Gastrocnemius medialis (tissue), 4 donors: ENCODE measurements at regions not wholly inside any gene's neighbourhood (a gene's known extent, or its start where the extent isn't known, plus 50 kb on each side); places are given as distances from the start of the nearest gene placed in this dataset.

Source experiments
- POLR2A ChIP-seq, 2 donors: fragments of 450-650 bp; IDR thresholded peaks; one replicate each; pipeline ENCODE4 v1.6.1; 2017; ENCODE audit warnings: antibody characterized with exemption in 2 of 2, mild to moderate bottlenecking in 2 of 2, moderate library complexity in 2 of 2
- TF ChIP-seq, protein P1 (sequence below), 5 experiments: fragments of 450-650 bp in 3 of 5; fragments of 200-600 bp in 2 of 5; sonication (generic) in 2 of 5; IDR thresholded peaks in 4 of 5; conservative IDR thresholded peaks in 1 of 5; 1 replicate in 4 of 5; 2 replicates in 1 of 5; pipeline ENCODE4 v1.5.1; 2016 to 2019; ENCODE audit warnings: antibody characterized with exemption in 5 of 5, mild to moderate bottlenecking in 3 of 5, moderate library complexity in 3 of 5

DNA sequence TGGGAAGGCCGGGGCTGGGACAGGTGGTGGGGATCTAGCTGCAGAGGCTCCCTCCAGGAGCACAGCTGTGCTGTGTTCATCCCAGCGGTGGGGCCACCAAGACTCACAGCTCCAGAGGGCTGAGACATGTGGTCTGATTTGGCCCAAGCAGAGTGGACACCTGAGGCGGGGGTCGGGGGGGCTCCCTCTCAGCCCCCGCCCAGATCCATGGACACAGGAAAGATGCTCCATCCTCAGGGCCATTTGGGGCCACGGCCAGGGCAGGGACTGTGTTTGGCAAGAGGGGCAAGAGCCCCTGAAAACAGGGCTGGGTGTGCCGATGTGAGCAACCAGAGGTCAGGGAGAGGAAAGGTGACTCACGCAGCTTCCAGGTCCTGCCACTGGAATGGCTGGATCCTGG is 219.4 kb downstream of the BRD1 start:
- TF ChIP-seq, protein P1, sequence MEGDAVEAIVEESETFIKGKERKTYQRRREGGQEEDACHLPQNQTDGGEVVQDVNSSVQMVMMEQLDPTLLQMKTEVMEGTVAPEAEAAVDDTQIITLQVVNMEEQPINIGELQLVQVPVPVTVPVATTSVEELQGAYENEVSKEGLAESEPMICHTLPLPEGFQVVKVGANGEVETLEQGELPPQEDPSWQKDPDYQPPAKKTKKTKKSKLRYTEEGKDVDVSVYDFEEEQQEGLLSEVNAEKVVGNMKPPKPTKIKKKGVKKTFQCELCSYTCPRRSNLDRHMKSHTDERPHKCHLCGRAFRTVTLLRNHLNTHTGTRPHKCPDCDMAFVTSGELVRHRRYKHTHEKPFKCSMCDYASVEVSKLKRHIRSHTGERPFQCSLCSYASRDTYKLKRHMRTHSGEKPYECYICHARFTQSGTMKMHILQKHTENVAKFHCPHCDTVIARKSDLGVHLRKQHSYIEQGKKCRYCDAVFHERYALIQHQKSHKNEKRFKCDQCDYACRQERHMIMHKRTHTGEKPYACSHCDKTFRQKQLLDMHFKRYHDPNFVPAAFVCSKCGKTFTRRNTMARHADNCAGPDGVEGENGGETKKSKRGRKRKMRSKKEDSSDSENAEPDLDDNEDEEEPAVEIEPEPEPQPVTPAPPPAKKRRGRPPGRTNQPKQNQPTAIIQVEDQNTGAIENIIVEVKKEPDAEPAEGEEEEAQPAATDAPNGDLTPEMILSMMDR (IDR thresholded peaks at IDR 0.05 in 4 of 5, conservative IDR thresholded peaks at IDR 0.05 in 1 of 5), result no peak
- no peak for TF ChIP-seq POLR2A (IDR thresholded peaks at IDR 0.05)
